COLO829 (cell line): ENCODE measurements at regions not wholly inside any gene's neighbourhood (a gene's known extent, or its start where the extent isn't known, plus 50 kb on each side); places are given as distances from the start of the nearest gene placed in this dataset.
"Not testable (repeated sequence)": the region's sequence is repeated elsewhere in the genome, so short reads cannot be mapped to it uniquely, and the experiment has no call there.

Source experiments
- DNase-seq: peaks from one replicate; pipeline ENCODE4 v3.0.0; 2012; ENCODE audit warnings: low spot score

- DNase-seq = no peak
Measured at GRCh38 chr20:19834783-19835182, 76.7 kb downstream of the RIN2 start.

DNA sequence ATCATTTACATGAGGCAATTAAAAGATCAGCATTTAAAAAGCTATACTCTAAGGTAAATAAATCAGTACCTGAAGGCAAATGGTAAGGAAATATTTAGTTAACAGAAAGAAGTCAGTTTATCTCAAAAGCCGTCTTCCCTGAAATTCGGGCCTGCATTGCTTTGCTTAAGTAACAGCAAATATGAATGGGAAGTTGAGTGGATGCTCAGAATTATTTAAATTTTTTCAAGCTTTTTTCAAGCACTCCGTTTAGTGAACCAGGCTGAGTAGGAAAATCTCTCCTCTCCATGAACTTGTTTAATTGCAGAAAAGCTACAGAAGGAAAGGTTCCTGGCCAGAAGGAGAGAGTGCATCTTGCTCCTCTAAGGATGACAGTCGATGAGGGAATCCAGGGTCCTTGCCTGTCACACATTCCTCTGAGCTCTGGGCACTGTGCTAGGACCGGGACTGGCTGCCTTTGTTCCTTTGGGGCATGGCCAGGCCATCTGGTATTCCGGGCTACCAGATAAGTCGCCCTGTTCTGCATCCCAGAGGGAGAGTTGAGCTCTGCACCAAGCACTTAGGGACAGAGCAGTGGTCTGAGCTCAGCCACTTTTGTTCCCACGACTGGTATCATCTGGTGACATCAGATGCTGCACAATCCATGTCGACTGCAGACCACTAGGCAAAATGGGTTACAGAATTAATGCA, 77.6 kb downstream of the RIN2 start:
- no peak for DNase-seq

GRCh38 chr20:19838468-19838867, 80.4 kb downstream of the RIN2 start:
- no peak for DNase-seq

GRCh38 chr20:19839053-19839452, 81.0 kb downstream of the RIN2 start:
- DNase-seq = peak; percentile 84

DNA sequence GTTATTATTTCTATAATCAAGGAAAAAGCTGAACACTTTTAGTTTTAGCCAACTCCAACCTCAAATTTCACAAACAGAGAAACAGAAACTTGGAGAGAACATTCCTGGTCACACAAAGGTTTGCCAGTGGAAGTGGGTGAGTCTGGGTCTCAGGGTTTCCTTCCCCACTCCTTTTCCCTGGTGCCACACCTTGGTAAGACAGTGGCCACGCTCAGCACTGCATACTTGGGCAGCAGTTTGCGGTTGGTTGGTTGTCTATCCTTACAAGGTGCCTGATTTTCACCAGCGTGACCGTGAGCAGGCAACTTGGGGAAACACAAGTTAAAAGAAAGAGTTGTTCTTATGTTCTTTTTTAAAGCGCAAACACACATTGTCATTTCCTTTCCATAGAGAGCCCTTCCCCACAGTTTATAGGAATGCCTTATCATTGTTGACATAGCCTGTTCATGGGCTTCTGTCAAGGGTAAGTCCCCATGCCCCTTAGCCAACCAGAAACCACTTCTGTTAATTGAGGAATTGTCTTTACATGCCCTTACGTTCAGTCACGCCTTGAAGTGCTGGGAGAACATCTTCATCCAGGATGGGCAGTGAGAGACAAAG, 82.2 kb downstream of the RIN2 start:
- DNase-seq = no peak

DNA sequence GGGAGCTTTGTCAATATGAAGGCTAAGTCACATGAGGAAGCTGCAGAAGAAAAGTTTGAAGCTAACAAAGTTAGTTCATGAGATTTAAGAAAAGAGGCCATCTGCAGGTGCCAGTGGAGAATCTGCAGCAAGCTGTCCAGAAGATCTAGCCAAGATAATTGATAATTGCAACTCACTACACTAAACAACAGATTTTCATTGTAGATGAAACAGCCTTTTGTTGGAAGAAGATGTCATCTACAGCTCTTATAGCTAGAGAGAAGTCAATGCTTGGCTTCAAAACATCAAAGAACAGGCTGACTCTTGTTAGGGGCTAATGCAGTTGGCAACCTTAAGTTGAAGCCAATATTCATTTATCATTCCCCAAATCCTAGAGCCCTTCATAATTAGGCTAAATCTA, 83.7 kb downstream of the RIN2 start:
- no peak for DNase-seq

DNA sequence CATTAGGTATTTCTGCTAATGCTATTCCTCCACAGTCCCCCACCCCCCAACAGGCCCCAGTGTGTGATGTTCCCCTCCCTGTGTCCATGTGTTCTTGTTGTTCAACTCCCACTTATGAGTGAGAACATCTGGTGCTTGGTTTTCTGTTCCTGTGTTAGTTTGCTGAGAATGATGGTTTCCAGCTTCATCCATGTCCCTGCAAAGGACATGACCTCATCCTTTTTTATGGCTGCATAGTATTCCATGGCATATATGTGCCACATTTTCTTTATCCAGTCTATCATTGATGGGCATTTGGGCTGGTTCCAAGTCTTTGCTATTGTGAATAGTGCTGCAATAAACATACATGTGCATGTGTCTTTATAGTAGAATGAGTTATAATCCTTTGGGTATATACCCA, 86.8 kb downstream of the RIN2 start:
- DNase-seq = not testable (repeated sequence)

DNA sequence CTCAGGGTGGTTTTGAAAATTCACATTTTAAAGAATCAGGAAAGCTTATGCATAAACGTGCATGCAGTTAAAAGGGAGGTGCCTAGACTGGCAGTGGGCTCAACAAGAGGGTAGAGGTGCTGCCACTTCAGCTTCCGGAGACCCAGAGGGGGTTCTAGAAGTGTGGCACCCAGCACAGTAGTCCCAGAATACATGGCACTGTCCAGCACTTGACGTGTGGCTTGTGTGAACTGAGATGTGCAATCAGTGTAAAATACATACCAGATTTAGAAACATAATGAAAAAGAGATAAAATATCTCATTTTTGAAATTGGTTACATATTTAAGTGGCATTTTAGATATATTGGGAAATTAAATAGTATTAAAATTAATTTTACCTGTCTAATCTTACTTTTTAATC, 89.3 kb downstream of the RIN2 start:
- DNase-seq = no peak

- DNase-seq = peak; percentile 50
Measured at GRCh38 chr20:19849341-19850197, 91.5 kb downstream of the RIN2 start.

GRCh38 chr20:19850198-19850533, 92.1 kb downstream of the RIN2 start:
- peak; percentile 39 for DNase-seq

- DNase-seq = no peak
Measured at GRCh38 chr20:19851861-19852260, 93.8 kb downstream of the RIN2 start.

DNA sequence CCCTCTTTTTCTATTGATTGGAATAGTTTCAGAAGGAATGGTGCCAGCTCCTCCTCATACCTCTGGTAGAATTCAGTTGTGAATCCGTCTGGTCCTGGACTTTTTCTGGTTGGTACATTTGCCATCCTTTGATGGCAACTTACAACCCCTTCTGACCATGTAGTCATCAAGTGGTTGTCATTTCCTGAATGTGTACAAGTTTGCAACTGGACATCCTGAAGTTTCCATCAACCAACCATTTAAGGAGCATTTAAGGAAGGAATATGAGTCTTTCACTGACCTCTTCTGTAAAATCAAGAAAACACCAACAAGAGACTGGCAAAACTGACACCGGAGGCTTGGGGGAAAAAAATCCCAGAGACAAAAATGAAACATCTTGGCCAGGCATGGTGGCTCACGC, 97.4 kb downstream of the RIN2 start:
- DNase-seq = no peak

DNA sequence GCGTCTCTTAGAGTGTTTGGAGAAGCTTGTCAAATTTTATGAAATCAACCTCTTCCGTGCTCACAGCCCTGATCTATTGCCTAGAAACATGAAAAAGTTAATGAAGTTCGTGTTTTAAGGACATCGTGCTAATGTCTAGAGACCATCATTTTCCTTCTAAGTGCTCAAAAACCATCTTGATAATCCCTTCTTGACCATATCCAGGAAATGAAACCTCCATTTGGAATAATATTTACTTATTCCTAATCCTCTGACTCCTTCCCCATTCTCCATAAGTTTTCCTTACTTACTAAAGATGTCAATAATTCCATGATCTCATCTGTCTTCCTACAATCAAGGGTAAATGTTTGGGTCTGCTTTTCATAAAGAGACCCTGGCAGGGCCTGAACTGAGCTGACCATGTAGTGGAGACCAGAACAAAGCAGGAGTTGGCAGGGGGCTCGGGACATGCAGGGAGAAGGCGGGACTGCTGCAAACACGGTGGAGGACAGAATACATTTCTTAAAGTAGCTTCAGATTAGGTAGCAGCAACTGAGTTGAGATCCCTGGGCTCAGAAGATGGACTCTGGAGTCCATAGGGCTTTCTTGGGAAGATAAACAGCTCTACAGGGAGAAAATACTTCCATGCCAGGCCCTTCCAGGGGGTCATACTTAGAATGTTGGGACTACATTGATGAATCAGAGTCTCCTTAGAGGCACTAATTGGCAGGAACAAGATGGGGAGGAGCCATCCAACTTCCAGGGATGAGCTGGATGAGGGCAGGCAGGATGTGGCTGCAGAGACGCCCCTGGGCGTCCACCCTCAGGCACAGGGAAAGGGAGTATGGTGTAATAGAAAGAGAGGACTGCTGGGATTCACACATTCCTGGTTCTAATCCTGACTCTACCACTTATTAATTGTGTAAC, 100.7 kb downstream of the RIN2 start:
- DNase-seq = no peak

- DNase-seq = no peak
Measured at GRCh38 chr20:19859444-19859843, 101.4 kb downstream of the RIN2 start.

- no peak for DNase-seq
Measured at GRCh38 chr20:19860737-19861136, 102.7 kb downstream of the RIN2 start.

GRCh38 chr20:19861147-19861759, 103.2 kb downstream of the RIN2 start:
- no peak for DNase-seq

GRCh38 chr20:19864130-19864529, 106.1 kb downstream of the RIN2 start:
- no peak for DNase-seq

- no peak for DNase-seq
Measured at GRCh38 chr20:19866070-19866469, 108.0 kb downstream of the RIN2 start.

GRCh38 chr20:19867074-19867473, 109.0 kb downstream of the RIN2 start:
- DNase-seq = no peak

DNA sequence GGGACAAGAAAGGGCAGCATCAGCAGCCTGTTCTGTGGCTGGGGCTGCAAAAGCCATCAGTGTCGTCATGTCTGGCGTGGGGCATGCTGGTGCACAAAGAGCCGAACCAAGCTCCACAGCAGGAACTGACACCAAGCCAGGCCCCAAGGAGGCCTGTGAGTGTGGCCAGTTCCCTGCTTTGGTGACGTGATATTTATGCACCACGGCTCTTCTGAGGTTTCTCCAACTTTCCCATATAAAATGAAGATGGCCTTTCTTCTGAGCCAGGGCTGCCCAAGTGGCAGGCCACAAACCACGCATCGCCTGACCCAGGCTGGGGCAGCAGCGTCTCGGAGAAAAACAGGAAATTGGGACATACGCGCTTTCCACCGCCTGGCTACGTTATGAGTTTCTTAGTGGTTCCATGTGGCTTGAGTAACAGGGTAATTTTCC, 109.9 kb downstream of the RIN2 start:
- DNase-seq = no peak

DNA sequence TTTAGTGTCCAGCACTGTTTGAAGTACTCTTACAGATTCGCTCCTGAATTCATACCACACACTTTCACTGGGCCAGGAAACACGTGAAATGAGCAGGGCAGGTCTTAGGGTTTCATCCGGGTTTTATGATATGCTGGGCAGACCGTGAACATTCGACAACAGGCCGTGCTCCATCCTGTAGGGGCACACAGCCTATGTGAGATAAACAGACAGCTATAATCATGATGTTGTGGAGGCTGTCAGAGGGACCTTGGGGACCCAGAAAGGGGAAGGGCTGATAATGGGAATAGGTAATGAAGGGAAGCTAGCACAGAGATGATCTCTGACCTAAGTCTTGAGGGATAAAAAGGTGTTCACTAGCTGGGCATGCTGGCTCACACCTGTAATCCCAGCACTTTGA, 110.4 kb downstream of the RIN2 start:
- DNase-seq = no peak

DNA sequence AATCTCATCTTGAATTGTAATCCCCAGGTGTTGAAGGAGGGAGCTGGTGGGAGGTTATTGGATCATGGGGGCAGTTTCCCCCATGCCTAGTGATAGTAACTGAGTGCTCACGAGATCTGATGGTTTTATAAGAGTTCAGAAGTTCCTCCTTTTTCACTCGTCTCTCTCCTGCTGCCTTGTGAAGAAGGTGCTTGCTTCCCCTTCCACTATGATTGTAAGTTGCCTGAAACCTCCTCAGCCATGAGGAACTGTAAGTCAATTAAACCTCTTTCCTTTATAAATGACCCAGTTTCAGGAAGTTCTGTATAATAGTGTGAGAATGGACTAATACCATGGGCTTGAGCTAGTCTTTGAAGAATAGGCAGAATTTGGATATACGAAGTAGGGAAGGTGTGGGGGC, 113.9 kb downstream of the RIN2 start:
- DNase-seq = no peak
